Fibroblast of pulmonary artery (primary cell): ENCODE measurements at regions not wholly inside any gene's neighbourhood (a gene's known extent, or its start where the extent isn't known, plus 50 kb on each side); places are given as distances from the start of the nearest gene placed in this dataset.

Source experiments
- DNase-seq: peaks from one replicate; pipeline ENCODE4 v3.0.0-alpha.2; 2010; ENCODE audit warnings: low read depth
- H3K4me3 ChIP-seq: replicated peaks from 2 replicates; pipeline ENCODE4 v1.5.1; 2011; ENCODE audit warnings: low read depth, mild to moderate bottlenecking, control low read depth, low read length, moderate library complexity
- CTCF ChIP-seq: IDR thresholded peaks from 2 replicates; pipeline ENCODE4 v1.5.1; 2011; ENCODE audit warnings: mild to moderate bottlenecking, control low read depth, low read length, inconsistent platforms; ENCODE audit errors: missing control alignments

GRCh38 chr10:124298891-124299290 is 119.8 kb downstream of the OAT start:
- H3K4me3 ChIP-seq: no peak overlapping the region
- no peak for DNase-seq
- TF ChIP-seq CTCF: no peak

GRCh38 chr10:124296813-124297788 is 121.6 kb downstream of the OAT start:
- DNase-seq: no peak
- TF ChIP-seq CTCF: no peak
- no peak overlapping the region for H3K4me3 ChIP-seq

GRCh38 chr10:124296121-124296812 is 122.5 kb downstream of the OAT start:
- no peak for DNase-seq
- H3K4me3 ChIP-seq: no peak overlapping the region
- no peak for TF ChIP-seq CTCF

GRCh38 chr10:124294811-124295770 is 123.6 kb downstream of the OAT start:
- H3K4me3 ChIP-seq: no peak overlapping the region
- TF ChIP-seq CTCF: no peak
- DNase-seq: no peak

- DNase-seq: no peak
- H3K4me3 ChIP-seq: no peak overlapping the region
- no peak for TF ChIP-seq CTCF
Measured at GRCh38 chr10:124293616-124294449, 124.9 kb downstream of the OAT start.
